GM12878 (cell line): ENCODE measurements at regions not wholly inside any gene's neighbourhood (a gene's known extent, or its start where the extent isn't known, plus 50 kb on each side); places are given as distances from the start of the nearest gene placed in this dataset.

ENCODE experiments used
- ATAC-seq: fragments of 200-7000 bp; cut with Tn5 transposase; 3 replicates; pipeline ENCODE4 v1.9.1; 2020; ENCODE audit warnings: mild to moderate bottlenecking, moderate library complexity
- BruUV-seq: library from RNA; stranded (reverse); fragments of 400-500 nt; replicated peaks from 2 replicates; lab custom pipeline; 2021; lab: Mats Ljungman, UMichigan
- CTCF ChIA-PET: fragments of 300-600 bp; sonication (Branson Sonifier 250); formaldehyde crosslinking; extraction: SDS; loops from one replicate; lab custom pipeline; 2021; ENCODE audit warnings: inconsistent platforms; lab: Yijun Ruan, JAX
- POLR2A ChIA-PET: fragments of 350-600 bp; formaldehyde crosslinking; extraction: SDS; loops from one replicate; lab custom pipeline; 2021; ENCODE audit warnings: inconsistent platforms; lab: Charles Lee
- RAD21 ChIA-PET: fragments of 300-600 bp; sonication (Branson Sonifier 250); formaldehyde crosslinking; loops from one replicate; lab custom pipeline; 2023; ENCODE audit warnings: antibody characterized with exemption; ENCODE audit not compliant: unreplicated experiment; lab: Charles Lee
- SMC1A ChIA-PET: fragments of 300-600 bp; sonication (Branson Sonifier 250); formaldehyde crosslinking; loops from one replicate; lab custom pipeline; 2023; ENCODE audit not compliant: unreplicated experiment, uncharacterized antibody; lab: Charles Lee
- DNase-seq: peaks from one replicate; pipeline ENCODE4 v3.0.0-alpha.2; 2011; ENCODE audit warnings: low read depth, low spot score
- FAIRE-seq: peaks from 3 replicates; lab custom pipeline; 2011; peaks lifted over from hg19 to GRCh38; lab: Jason Lieb, UNC
- H2AFZ ChIP-seq: 2 replicates; pipeline ENCODE4 v1.6.0; 2011; ENCODE audit warnings: low read depth, low read length, control low read depth; ENCODE audit not compliant: control insufficient read depth
- H3K27ac ChIP-seq: 2 replicates; pipeline ENCODE4 v1.5.1; 2011; ENCODE audit warnings: control low read depth; ENCODE audit not compliant: control insufficient read depth, insufficient read depth
- H3K27me3 ChIP-seq, 2 experiments: replicated peaks in 1 of 2; 2 replicates each; pipeline versions ENCODE4 v1.6.0 to v1.6.1; 2011; ENCODE audit warnings: low read length in 1 of 2; ENCODE audit not compliant: control insufficient read depth in 2 of 2, insufficient read depth in 2 of 2
- H3K36me3 ChIP-seq, 2 experiments: 2 replicates each; pipeline ENCODE4 v1.5.1; 2011; ENCODE audit warnings: low read length in 1 of 2; ENCODE audit not compliant: control insufficient read depth in 2 of 2, insufficient read depth in 2 of 2
- H3K4me1 ChIP-seq: 2 replicates; pipeline ENCODE4 v1.6.1; 2011; ENCODE audit warnings: mild to moderate bottlenecking, low read length, moderate library complexity, mixed read lengths; ENCODE audit not compliant: control insufficient read depth, insufficient read depth
- H3K4me2 ChIP-seq: 2 replicates; pipeline ENCODE4 v1.6.0; 2011; ENCODE audit warnings: control low read depth; ENCODE audit not compliant: control insufficient read depth, insufficient read depth
- H3K4me3 ChIP-seq: fragments of 200-600 bp; sonication (generic); 2 replicates; pipeline ENCODE4 v1.5.1; 2016
- H3K79me2 ChIP-seq: 2 replicates; pipeline ENCODE4 v1.6.0; 2011; ENCODE audit warnings: low read length; ENCODE audit not compliant: control insufficient read depth, insufficient read depth
- H3K9ac ChIP-seq: 2 replicates; pipeline ENCODE4 v1.8.0; 2011; ENCODE audit warnings: low read length, control low read depth, mixed read lengths; ENCODE audit not compliant: control insufficient read depth, insufficient read depth
- H3K9me3 ChIP-seq: replicated peaks from 3 replicates; pipeline ENCODE4 v1.5.1; 2011; ENCODE audit warnings: mild to moderate bottlenecking, low read length; ENCODE audit not compliant: control insufficient read depth, insufficient read depth
- H4K20me1 ChIP-seq: 2 replicates; pipeline ENCODE4 v1.6.0; 2011; ENCODE audit not compliant: control insufficient read depth, insufficient read depth
- BACH1 ChIP-seq: fragments of 450-650 bp; IDR thresholded peaks from 2 replicates; pipeline ENCODE4 v1.6.1; 2017; ENCODE audit warnings: mild to moderate bottlenecking, borderline replicate concordance
- BMI1 ChIP-seq: fragments of 450-650 bp; IDR thresholded peaks from 2 replicates; pipeline ENCODE4 v1.6.1; 2016; ENCODE audit warnings: mild to moderate bottlenecking, moderate library complexity, borderline replicate concordance
- CHD1 ChIP-seq: IDR thresholded peaks from 2 replicates; pipeline ENCODE4 v1.6.1; 2012; ENCODE audit warnings: low read depth, low read length, improper control_type of control experiment
- CUX1 ChIP-seq: IDR thresholded peaks from 2 replicates; pipeline ENCODE4 v1.6.1; 2012; ENCODE audit warnings: improper control_type of control experiment, low read depth, low read length; ENCODE audit not compliant: insufficient replicate concordance
- E2F4 ChIP-seq: IDR thresholded peaks from 2 replicates; pipeline ENCODE4 v1.6.1; 2012; ENCODE audit warnings: low read depth, low read length, improper control_type of control experiment
- EZH2 ChIP-seq: IDR thresholded peaks from 2 replicates; pipeline ENCODE4 v1.6.1; 2012; ENCODE audit warnings: low read depth, mild to moderate bottlenecking, control low read depth, inconsistent platforms, low read length, borderline replicate concordance; ENCODE audit not compliant: control insufficient read depth
- MEF2A ChIP-seq: IDR thresholded peaks from 2 replicates; pipeline ENCODE4 v1.6.1; 2011; ENCODE audit warnings: low read depth, mild to moderate bottlenecking, low read length, moderate library complexity; ENCODE audit not compliant: insufficient read depth
- NR2F1 ChIP-seq: fragments of 450-650 bp; conservative IDR thresholded peaks from 2 replicates; pipeline ENCODE4 v1.6.1; 2017; ENCODE audit warnings: mild to moderate bottlenecking
- POLR2A ChIP-seq: IDR thresholded peaks from 2 replicates; pipeline ENCODE4 v1.6.1; 2011; ENCODE audit warnings: low read depth, mild to moderate bottlenecking, low read length
- RCOR1 ChIP-seq: conservative IDR thresholded peaks from 2 replicates; pipeline ENCODE4 v1.6.1; 2012; ENCODE audit warnings: low read depth, low read length, improper control_type of control experiment
- SREBF2 ChIP-seq: IDR thresholded peaks from 2 replicates; pipeline ENCODE4 v1.6.1; 2012; ENCODE audit warnings: mild to moderate bottlenecking, low read length
- TCF12 ChIP-seq: IDR thresholded peaks from 2 replicates; pipeline ENCODE4 v1.6.1; 2011; ENCODE audit warnings: low read depth, mild to moderate bottlenecking, low read length
- WGBS: methylation state at CpG from one replicate; pipeline ENCODE4 v1.1.6; 2016; ENCODE audit warnings: low lambda C conversion rate; ENCODE audit not compliant: insufficient replicate concordance, insufficient coverage; ENCODE audit errors: missing lambda C conversion rate; 5-methylcytosine and 5-hydroxymethylcytosine counted together
- in situ Hi-C: fragments of 300-500 bp; cut with MboI; formaldehyde crosslinking; loops from 9 replicates; pipeline ENCODE4 v1.14.3; 2018; ENCODE audit warnings: mixed read lengths
- intact Hi-C: fragments of 100-400 bp; cut with micrococcal nuclease; formaldehyde crosslinking; loops from one replicate; pipeline ENCODE4 v1.14.2; 2022; ENCODE audit not compliant: unreplicated experiment
- TF ChIP-seq, protein P1 (sequence below): fragments of 450-650 bp; IDR thresholded peaks from 2 replicates; pipeline ENCODE4 v1.6.1; 2017; ENCODE audit warnings: mild to moderate bottlenecking, low read depth, inconsistent platforms; ENCODE audit not compliant: poor library complexity, severe bottlenecking
- TF ChIP-seq, protein P2 (sequence below), 3 experiments: IDR thresholded peaks in 2 of 3; conservative IDR thresholded peaks in 1 of 3; 2 replicates each; pipeline ENCODE4 v1.5.1; 2011; ENCODE audit warnings: low read depth in 3 of 3, low read length in 3 of 3, mild to moderate bottlenecking in 3 of 3, control low read depth in 2 of 3, moderate library complexity in 2 of 3, inconsistent platforms in 1 of 3, mixed read lengths in 1 of 3; ENCODE audit not compliant: control insufficient read depth in 2 of 3, insufficient read depth in 1 of 3; ENCODE audit errors: extremely low read depth in 1 of 3

GRCh38 chr6:47938405-47938804 is 156.6 kb downstream of the OPN5 start (continued):
- TF ChIP-seq BACH1, result no peak
- TF ChIP-seq TCF12, result no peak
- TF ChIP-seq, protein P1, sequence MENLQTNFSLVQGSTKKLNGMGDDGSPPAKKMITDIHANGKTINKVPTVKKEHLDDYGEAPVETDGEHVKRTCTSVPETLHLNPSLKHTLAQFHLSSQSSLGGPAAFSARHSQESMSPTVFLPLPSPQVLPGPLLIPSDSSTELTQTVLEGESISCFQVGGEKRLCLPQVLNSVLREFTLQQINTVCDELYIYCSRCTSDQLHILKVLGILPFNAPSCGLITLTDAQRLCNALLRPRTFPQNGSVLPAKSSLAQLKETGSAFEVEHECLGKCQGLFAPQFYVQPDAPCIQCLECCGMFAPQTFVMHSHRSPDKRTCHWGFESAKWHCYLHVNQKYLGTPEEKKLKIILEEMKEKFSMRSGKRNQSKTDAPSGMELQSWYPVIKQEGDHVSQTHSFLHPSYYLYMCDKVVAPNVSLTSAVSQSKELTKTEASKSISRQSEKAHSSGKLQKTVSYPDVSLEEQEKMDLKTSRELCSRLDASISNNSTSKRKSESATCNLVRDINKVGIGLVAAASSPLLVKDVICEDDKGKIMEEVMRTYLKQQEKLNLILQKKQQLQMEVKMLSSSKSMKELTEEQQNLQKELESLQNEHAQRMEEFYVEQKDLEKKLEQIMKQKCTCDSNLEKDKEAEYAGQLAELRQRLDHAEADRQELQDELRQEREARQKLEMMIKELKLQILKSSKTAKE, result no peak
- no peak for TF ChIP-seq MEF2A

- ChIA-PET POLR2A (no interaction called here), CTCF (no interaction called here), RAD21 (no interaction called here), SMC1A (no interaction called here)
- H3K9me3 ChIP-seq, result no peaks in the 10 kb centered on the region
- H3K4me1 ChIP-seq, result no peaks in the 10 kb centered on the region
- BruUV-seq, result no TSS peak
- H3K4me3 ChIP-seq, result no peak overlapping the region
- intact Hi-C loops (no loop called here), in situ Hi-C loops (no loop called here)
- no peaks in the 10 kb centered on the region for H3K36me3 ChIP-seq
- DNase-seq (no peak), FAIRE-seq (no peak), ATAC-seq (no peak)
- no peaks in the 10 kb centered on the region for H3K27me3 ChIP-seq
- no peak overlapping the region for H3K27ac ChIP-seq
- WGBS, result 0% methylated on average over 2 of the region's 2 CpGs
- H3K79me2 ChIP-seq, result no peaks in the 10 kb centered on the region
- H3K4me2 ChIP-seq, result no peak overlapping the region
- no peak overlapping the region for H3K9ac ChIP-seq
- H2AFZ ChIP-seq, result no peak overlapping the region
- no peaks in the 10 kb centered on the region for H4K20me1 ChIP-seq
- TF ChIP-seq, protein P2, sequence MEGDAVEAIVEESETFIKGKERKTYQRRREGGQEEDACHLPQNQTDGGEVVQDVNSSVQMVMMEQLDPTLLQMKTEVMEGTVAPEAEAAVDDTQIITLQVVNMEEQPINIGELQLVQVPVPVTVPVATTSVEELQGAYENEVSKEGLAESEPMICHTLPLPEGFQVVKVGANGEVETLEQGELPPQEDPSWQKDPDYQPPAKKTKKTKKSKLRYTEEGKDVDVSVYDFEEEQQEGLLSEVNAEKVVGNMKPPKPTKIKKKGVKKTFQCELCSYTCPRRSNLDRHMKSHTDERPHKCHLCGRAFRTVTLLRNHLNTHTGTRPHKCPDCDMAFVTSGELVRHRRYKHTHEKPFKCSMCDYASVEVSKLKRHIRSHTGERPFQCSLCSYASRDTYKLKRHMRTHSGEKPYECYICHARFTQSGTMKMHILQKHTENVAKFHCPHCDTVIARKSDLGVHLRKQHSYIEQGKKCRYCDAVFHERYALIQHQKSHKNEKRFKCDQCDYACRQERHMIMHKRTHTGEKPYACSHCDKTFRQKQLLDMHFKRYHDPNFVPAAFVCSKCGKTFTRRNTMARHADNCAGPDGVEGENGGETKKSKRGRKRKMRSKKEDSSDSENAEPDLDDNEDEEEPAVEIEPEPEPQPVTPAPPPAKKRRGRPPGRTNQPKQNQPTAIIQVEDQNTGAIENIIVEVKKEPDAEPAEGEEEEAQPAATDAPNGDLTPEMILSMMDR (IDR thresholded peaks at IDR 0.05 in 2 of 3, conservative IDR thresholded peaks at IDR 0.05 in 1 of 3; ENCODE audit: control insufficient read depth in 2 of 3, extremely low read depth in 1 of 3, insufficient read depth in 1 of 3, low read depth in 3 of 3, low read length in 3 of 3), result no peak
- no peak for TF ChIP-seq EZH2
- TF ChIP-seq RCOR1, result no peak
- no peak for TF ChIP-seq CUX1
- no peak for TF ChIP-seq E2F4
- TF ChIP-seq NR2F1, result no peak
- no peak for TF ChIP-seq CHD1
- TF ChIP-seq POLR2A, result no peak
- no peak for TF ChIP-seq SREBF2
- no peak for TF ChIP-seq BMI1
Measured at GRCh38 chr6:47936820-47937219, 155.0 kb downstream of the OPN5 start.
